GM21423 (cell line): ENCODE measurements at regions not wholly inside any gene's neighbourhood (a gene's known extent, or its start where the extent isn't known, plus 50 kb on each side); places are given as distances from the start of the nearest gene placed in this dataset.

ENCODE experiments used
- ATAC-seq: cut with Tn5 transposase; IDR thresholded peaks from one replicate; pipeline ENCODE4 v1.9.1; 2021; ENCODE audit warnings: mild to moderate bottlenecking, moderate library complexity; ENCODE audit not compliant: unreplicated experiment

- ATAC-seq = no peak
Measured at GRCh38 chr18:29196307-29196706, 1019.4 kb upstream of the CDH2 start.

- ATAC-seq = no peak
Measured at GRCh38 chr18:29191263-29191662, 1014.3 kb upstream of the CDH2 start.

- ATAC-seq = no peak
Measured at GRCh38 chr18:29188760-29189159, 1011.8 kb upstream of the CDH2 start.

- ATAC-seq = no peak
Measured at GRCh38 chr18:29185801-29186200, 1008.9 kb upstream of the CDH2 start.

- no peak for ATAC-seq
Measured at GRCh38 chr18:29184654-29185053, 1007.7 kb upstream of the CDH2 start.

GRCh38 chr18:29181151-29181901 lies 1004.4 kb upstream of the CDH2 start:
- no peak for ATAC-seq

DNA sequence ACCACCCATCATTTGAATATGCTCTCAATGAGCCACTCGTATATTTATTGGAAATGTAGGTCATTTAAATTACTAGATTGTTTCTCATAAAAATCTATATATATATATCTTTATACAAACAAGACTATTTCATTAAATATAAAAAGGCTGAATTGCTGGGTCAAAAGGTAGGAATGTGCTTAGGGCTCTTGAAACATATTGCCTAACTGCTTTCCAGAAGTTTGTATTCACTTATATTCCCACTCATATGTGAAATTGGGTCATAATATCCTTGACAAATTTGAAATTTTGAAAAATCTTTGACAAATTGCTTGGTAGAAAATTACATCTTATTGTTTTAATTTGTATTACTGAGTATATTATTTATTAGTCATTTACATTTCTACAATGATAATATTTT lies 999.8 kb upstream of the CDH2 start:
- no peak for ATAC-seq

- ATAC-seq = no peak
Measured at GRCh38 chr18:29174891-29175290, 998.0 kb upstream of the CDH2 start.

GRCh38 chr18:29172756-29173067 lies 995.8 kb upstream of the CDH2 start:
- ATAC-seq = no peak

- ATAC-seq = no peak
Measured at GRCh38 chr18:29171892-29172755, 995.2 kb upstream of the CDH2 start.

DNA sequence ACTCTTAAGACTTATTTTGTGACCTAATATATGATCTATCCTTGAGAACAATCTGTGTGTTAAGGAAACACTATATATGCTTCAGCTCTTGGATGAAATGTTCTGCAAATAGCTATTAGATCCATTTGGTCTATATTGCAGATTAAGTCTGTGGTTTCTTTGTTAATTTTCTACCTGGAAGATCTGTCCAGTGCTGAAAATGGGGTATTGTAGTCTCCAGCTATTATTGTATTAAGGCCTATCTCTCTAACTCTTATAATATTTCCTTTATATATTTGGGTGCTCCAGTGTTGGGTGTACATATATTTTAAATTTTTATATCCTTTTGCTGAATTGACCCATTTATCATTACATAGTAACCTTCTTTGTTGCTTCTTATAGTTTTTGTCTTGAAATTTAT lies 992.7 kb upstream of the CDH2 start:
- ATAC-seq = no peak

DNA sequence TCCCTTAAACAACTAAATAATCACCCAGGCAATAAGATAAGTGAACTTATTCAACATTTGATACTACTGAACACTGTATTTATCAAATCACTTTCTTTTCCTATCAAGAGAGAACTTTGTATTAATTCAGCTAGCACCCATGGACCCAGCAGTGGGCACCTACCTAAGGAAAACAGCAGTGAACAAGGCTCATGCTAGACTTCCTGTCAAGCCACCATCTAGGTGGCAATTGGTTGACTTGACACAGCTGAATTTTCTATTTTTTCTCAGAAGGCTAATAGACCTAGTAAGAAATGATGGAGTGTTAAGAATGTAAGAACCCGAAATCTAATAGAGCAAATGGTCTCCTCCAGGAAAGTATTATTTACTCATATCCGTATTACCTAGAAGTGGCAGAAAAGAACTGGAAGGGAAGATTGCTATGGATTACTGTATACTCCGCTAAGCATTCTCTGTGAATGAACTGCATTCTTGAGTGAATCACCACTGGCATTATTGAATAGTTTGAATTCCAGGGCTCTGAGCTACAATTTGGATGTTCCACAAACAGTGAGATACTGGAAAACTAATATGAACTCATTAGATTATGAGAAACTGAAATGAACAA lies 988.2 kb upstream of the CDH2 start:
- ATAC-seq = no peak

GRCh38 chr18:29164020-29164706 lies 987.2 kb upstream of the CDH2 start:
- ATAC-seq = no peak

GRCh38 chr18:29163596-29163995 lies 986.7 kb upstream of the CDH2 start:
- no peak for ATAC-seq

GRCh38 chr18:29161429-29161828 lies 984.5 kb upstream of the CDH2 start:
- ATAC-seq = no peak

- ATAC-seq = no peak
Measured at GRCh38 chr18:29160170-29160569, 983.2 kb upstream of the CDH2 start.

DNA sequence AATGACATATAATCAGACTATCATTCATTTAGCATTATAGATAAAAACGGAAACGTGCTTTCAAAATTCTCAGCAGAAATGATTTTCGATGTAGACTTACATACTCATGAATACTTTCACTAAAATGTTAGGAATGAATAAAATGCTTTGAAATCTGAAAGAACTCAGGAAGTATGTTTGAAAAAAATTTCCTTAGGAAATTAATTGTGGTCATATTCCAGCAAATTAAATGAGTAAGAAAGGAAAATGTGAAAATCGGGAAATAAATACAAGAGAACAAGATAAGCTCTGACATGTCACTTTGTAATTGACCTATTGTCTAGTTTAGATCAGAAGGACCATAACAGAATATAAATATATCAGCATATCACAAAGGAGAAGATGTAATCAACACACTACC lies 981.0 kb upstream of the CDH2 start:
- no peak for ATAC-seq

DNA sequence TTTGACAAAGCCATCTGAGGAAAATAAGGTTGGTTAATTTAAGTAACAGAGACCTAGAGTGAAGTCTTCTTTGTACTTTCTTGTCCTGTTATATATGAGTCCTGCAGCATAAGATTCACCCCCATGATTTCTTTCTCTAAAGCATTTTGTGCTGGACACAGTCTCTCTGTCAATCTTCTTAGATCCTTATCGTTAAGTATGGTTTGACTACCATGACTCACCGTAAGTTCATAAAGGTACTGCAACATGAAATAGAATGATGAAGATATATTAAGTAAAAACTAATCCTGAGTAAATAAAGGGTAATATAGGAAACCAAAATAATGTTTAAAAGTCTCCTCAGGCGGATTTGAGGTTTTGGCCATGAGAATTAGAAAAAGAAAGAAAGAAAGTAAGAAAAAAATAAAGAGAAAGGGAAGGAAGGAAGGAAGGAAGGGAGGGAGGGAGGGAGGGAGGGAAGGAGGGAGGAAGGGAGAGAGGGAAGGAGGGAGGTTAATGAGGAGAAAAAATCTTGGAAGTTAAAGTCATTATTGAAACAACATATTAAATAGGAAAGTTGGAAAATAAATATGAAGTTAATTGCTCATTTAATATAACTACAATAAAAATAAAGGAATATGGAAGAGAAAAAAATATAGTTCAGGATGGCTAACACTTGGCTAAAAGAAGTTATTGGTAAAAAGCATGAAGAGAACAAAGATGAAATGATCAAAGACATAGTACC lies 980.3 kb upstream of the CDH2 start:
- ATAC-seq = no peak

DNA sequence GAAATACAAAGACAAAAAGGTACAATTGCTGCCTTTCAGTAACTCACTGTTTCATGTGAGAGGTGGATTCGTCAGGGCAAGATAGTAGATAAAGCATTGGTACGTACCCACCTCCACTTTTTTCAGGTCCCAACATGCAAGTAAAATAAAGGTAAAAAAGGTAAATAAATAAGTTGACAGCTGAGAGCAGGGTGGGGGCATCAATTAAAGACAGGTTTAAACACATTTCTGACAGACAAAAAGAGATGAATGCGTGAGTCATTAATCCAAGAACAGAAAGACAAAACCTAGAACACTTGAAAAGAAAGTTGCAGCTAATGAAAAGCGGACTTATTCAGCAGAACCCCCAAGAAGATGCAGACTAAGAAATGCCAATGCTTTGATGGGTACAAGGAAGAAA lies 979.6 kb upstream of the CDH2 start:
- ATAC-seq = no peak

GRCh38 chr18:29154758-29155725 lies 978.1 kb upstream of the CDH2 start:
- ATAC-seq = no peak
